MCF 10A (cell line): ENCODE measurements at regions not wholly inside any gene's neighbourhood (a gene's known extent, or its start where the extent isn't known, plus 50 kb on each side); places are given as distances from the start of the nearest gene placed in this dataset.
"Not testable (repeated sequence)": the region's sequence is repeated elsewhere in the genome, so short reads cannot be mapped to it uniquely, and the experiment has no call there.

Experiments used
- BruUV-seq: library from RNA; stranded (reverse); fragments of 400-500 nt; replicated peaks from 2 replicates; lab custom pipeline; 2021; lab: Mats Ljungman, UMichigan
- CTCF ChIA-PET: fragments of 300-600 bp; sonication (Branson Sonifier 250); formaldehyde crosslinking; extraction: SDS; loops from one replicate; lab custom pipeline; 2021; ENCODE audit warnings: antibody characterized with exemption, inconsistent platforms; lab: Yijun Ruan, JAX
- POLR2A ChIA-PET: fragments of 300-600, 350-650 bp; sonication (Branson Sonifier 250); formaldehyde crosslinking; extraction: SDS; loops from one replicate; lab custom pipeline; 2020; ENCODE audit warnings: antibody characterized with exemption, inconsistent platforms; lab: Yijun Ruan, JAX
- DNase-seq: peaks from one replicate; pipeline ENCODE4 v3.0.0-alpha.2; 2018; ENCODE audit not compliant: unreplicated experiment
- H3K27ac Mint-ChIP-seq: one replicate; pipeline ENCODE4 v1.8.0; 2022; ENCODE audit warnings: mild to moderate bottlenecking, low read depth, mixed read lengths; ENCODE audit not compliant: unreplicated experiment
- H3K27me3 Mint-ChIP-seq: one replicate; pipeline ENCODE4 v1.8.0; 2022; ENCODE audit warnings: mixed read lengths; ENCODE audit not compliant: insufficient read depth, unreplicated experiment
- H3K36me3 Mint-ChIP-seq: one replicate; pipeline ENCODE4 v1.8.0; 2022; ENCODE audit warnings: mild to moderate bottlenecking, moderate library complexity, mixed read lengths; ENCODE audit not compliant: insufficient read depth, unreplicated experiment
- H3K4me1 Mint-ChIP-seq: one replicate; pipeline ENCODE4 v1.8.0; 2022; ENCODE audit warnings: mixed read lengths; ENCODE audit not compliant: insufficient read depth, unreplicated experiment
- H3K4me3 Mint-ChIP-seq: one replicate; pipeline ENCODE4 v1.8.0; 2022; ENCODE audit warnings: mild to moderate bottlenecking, moderate library complexity, mixed read lengths; ENCODE audit not compliant: unreplicated experiment
- H3K9me3 Mint-ChIP-seq: one replicate; pipeline ENCODE4 v1.8.0; 2022; ENCODE audit warnings: mixed read lengths; ENCODE audit not compliant: unreplicated experiment
- CTCF ChIP-seq: fragments of 200-600 bp; IDR thresholded peaks from one replicate; pipeline ENCODE4 v1.8.0; 2022; ENCODE audit warnings: antibody characterized with exemption, mild to moderate bottlenecking; ENCODE audit not compliant: unreplicated experiment
- intact Hi-C: fragments of 100-400 bp; cut with micrococcal nuclease; formaldehyde crosslinking; loops from 2 replicates; pipeline ENCODE4 v1.14.1; 2022

DNA sequence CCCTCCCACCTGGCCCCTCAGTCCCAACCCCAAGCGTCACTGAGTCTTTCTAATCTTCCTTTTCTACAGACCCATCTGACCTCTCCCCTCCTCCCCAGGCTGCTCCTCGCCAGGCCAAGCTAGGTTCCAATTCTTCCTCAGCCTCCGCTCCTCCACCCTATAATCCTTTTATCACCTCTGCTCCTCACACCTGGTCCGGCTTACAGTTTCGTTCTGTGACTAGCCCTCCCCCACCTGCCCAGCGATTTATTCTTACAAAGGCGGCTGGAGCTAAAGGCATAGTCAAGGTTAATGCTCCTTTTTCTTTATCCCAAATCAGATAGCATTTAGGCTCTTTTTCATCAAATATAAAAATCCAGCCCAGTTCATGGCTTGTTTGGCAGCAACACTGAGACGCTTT lies 214.5 kb upstream of the ANXA10 start:
- H3K4me1 Mint-ChIP-seq, H3K36me3 Mint-ChIP-seq, H3K27me3 Mint-ChIP-seq, H3K9me3 Mint-ChIP-seq, CTCF ChIA-PET, H3K4me3 Mint-ChIP-seq, BruUV-seq, DNase-seq, intact Hi-C loops, POLR2A ChIA-PET, H3K27ac Mint-ChIP-seq: not testable (repeated sequence)

DNA sequence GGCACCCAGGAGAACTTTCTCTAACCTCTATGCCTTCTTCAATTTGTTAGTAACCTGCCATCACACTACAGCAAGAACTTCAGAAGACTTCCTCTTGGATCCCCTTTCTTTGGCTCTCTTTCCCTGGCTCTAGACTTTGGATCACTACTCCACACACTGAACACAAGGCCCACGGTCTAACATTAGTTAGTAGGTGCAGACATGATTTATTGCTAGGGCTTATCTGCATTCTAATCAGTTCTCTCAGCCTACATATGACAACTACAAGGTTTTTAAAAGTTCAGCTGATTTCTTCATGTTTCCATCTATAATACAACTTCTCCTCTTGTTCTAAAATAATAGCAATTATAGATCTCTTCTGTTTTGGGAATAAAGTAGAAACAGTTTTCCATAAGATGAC lies 209.1 kb upstream of the ANXA10 start:
- intact Hi-C loops: no loop called here
- CTCF ChIA-PET: no interaction called here

DNA sequence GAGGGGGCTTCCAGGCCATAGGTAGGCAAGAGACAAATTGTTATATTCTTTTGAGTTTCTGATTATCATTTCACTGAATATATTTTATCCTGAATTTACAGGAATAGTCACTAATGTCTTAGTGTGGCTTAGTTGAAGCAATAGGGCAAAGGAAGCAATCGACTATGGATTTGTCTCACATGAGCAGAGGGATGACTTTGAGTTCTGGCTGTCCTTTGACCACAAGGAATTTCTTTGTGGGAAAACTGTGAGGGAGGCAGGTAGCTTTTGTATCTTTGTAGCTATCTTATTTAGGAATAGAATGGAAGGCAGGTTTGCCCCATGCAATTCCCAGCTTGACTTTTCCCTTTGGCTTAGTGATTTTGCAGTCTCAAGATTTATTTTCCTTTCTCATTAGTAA lies 207.3 kb upstream of the ANXA10 start:
- Mint-ChIP-seq H3K36me3 (no peaks in the 10 kb centered on the region), H3K27ac (peak overlapping the region; percentile 47), H3K9me3 (no peaks in the 10 kb centered on the region), H3K4me1 (no peaks in the 10 kb centered on the region), H3K4me3 (no peak overlapping the region), H3K27me3 (no peaks in the 10 kb centered on the region)
- POLR2A ChIA-PET: interaction anchor here (1.2 kb wide), 1 partner anchor 11 kb away, joined by 3 read pairs; no protein-coding TSS in a partner anchor
- TF ChIP-seq CTCF: no peak
- no peak for DNase-seq
- BruUV-seq: no TSS peak
- CTCF ChIA-PET: interaction anchor here (0.7 kb wide), 1 partner anchor 269 kb away, joined by 4 read pairs; no protein-coding TSS in a partner anchor
- intact Hi-C loops: no loop called here

More for the DNA sequence above, 209.1 kb upstream of the ANXA10 start:
- Mint-ChIP-seq H3K27me3 (no peaks in the 10 kb centered on the region), H3K9me3 (no peaks in the 10 kb centered on the region), H3K27ac (no peak overlapping the region), H3K36me3 (no peaks in the 10 kb centered on the region), H3K4me3 (no peak overlapping the region), H3K4me1 (no peaks in the 10 kb centered on the region)
- BruUV-seq: no TSS peak
- POLR2A ChIA-PET: interaction anchor here (1.5 kb wide), 1 partner anchor 12 kb away, joined by 3 read pairs; no protein-coding TSS in a partner anchor
- TF ChIP-seq CTCF: no peak
- DNase-seq: no peak

GRCh38 chr4:167885872-167886271 lies 206.5 kb upstream of the ANXA10 start:
- peak overlapping the region; percentile 47 for H3K27ac Mint-ChIP-seq
- H3K4me3 Mint-ChIP-seq: no peak overlapping the region
- CTCF ChIA-PET: interaction anchor here (0.6 kb wide), 2 partner anchors 34 to 826 kb away, joined by 3 read pairs; no protein-coding TSS in a partner anchor
- no peaks in the 10 kb centered on the region for H3K4me1 Mint-ChIP-seq
- H3K36me3 Mint-ChIP-seq: no peaks in the 10 kb centered on the region
- H3K27me3 Mint-ChIP-seq: no peaks in the 10 kb centered on the region
- no peaks in the 10 kb centered on the region for H3K9me3 Mint-ChIP-seq
- POLR2A ChIA-PET: interaction anchor here (1.2 kb wide), 1 partner anchor 11 kb away, joined by 3 read pairs; no protein-coding TSS in a partner anchor
- BruUV-seq: no TSS peak
- intact Hi-C loops: no loop called here
- DNase-seq: no peak
- TF ChIP-seq CTCF: no peak

- intact Hi-C loops: no loop called here
- Mint-ChIP-seq H3K4me1 (no peaks in the 10 kb centered on the region), H3K4me3 (no peak overlapping the region), H3K9me3 (no peaks in the 10 kb centered on the region), H3K27ac (no peak overlapping the region), H3K27me3 (no peaks in the 10 kb centered on the region), H3K36me3 (no peaks in the 10 kb centered on the region)
- DNase-seq: no peak
- BruUV-seq: no TSS peak
- ChIA-PET POLR2A (interaction anchor here (1.2 kb wide), 1 partner anchor 9 kb away, joined by 3 read pairs; no protein-coding TSS in a partner anchor), CTCF (no interaction called here)
- TF ChIP-seq CTCF: no peak
Observed at GRCh38 chr4:167887726-167888125, 204.6 kb upstream of the ANXA10 start.
